T-helper 9 cell (primary cell): ENCODE measurements at regions not wholly inside any gene's neighbourhood (a gene's known extent, or its start where the extent isn't known, plus 50 kb on each side); places are given as distances from the start of the nearest gene placed in this dataset.

Experiments
- DNase-seq: peaks from one replicate; pipeline ENCODE4 v3.0.0-alpha.2; 2020

DNA sequence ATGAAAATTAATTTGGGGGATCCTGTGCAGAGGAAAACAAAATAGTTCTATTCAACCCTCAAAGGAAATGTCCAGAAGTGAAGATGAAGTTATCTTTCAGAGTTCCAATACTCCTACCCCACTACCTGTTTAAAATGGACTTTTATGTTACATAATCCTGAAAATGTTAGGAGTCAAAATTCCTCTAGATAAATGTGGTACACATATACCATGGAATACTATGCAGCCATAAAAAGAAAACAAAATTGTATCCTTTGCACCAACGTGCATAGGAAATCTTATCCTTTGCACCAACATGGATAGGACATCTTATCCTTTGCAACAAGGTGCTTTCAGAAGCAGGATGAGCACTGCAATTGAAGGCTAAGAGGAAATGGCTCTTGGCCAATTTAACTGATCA is 245.2 kb downstream of the LTN1 start:
- DNase-seq, result no peak

- DNase-seq, result no peak
Observed at GRCh38 chr21:28746166-28746565, 246.5 kb downstream of the LTN1 start.

DNA sequence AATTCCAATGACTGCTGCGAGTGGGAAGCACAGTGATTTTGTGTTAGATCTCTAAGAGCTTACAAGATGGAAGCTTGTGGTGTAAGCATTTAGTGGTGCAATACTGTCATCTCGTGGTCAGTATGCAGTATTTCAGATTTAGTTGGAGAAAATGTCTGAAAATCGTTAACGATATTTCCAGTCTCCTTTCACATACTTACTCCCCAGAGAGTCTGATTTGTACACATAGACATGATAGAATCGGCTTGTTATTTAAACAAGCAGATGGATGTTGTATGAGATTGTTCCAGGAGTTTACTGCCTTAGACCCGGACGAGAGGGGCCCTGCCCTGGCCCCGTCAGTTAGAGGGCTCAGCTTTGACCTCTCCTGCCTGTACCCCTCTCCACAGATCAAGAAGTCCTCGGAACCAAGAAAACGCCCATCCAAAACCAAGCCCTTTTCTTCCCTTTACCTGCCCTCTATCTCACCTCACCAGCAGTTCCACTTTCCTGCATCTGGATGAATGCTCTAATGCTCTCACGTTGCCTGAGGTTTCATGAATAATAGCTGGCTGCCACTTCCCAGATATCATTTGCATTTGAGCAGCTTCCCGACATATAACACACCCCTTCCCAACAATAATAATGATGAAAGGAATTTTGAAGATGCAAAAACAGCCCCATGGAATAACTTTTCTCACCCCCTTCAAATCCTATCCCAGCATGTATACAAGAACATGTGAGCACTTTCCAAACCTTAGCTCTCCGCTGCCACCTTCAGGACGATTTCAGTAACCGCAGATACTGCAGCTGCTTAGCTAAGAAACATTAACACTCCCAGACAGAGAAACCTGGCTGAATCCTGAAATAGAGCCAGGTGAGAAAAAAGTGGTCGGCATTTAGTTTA is 247.3 kb downstream of the LTN1 start:
- DNase-seq, result peak; percentile 50

- DNase-seq, result no peak
Observed at GRCh38 chr21:28743723-28744122, 249.0 kb downstream of the LTN1 start.

- DNase-seq, result no peak
Observed at GRCh38 chr21:28742527-28742926, 250.2 kb downstream of the LTN1 start.

DNA sequence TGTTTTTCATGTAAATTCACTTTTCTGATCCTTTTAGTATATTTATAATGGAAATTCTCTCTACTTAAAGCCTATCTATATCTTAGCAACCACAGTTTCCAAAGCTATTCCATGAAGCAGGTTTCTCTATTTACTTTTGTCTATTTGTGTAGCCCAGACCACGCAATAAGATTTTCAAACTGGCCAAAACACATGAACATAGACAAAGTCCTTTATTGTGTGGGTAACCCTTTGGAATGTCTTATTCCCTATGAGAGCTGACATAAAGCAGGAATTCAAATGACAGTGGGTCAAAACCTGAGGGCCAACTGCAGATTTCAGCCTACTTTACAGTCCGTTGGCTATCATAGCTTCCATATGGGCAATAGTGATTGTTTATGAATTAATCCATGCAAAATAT is 252.6 kb downstream of the LTN1 start:
- no peak for DNase-seq

- no peak for DNase-seq
Observed at GRCh38 chr21:28738882-28739281, 253.8 kb downstream of the LTN1 start.

DNA sequence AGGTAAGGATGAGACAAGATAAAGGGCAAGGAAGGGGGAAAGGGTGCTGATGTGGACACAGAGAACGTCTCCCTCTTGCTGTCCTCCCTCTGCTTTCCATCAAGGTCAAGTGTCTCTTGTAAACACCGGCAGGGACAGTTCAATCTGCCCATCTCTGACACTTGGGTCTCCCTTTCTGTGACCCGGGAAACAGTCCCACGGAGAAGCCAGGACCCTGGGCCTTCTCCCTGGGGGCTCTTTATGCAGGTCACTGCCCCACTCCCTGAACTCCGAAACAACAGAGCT is 254.3 kb downstream of the LTN1 start:
- no peak for DNase-seq

GRCh38 chr21:28737674-28738419 is 254.8 kb downstream of the LTN1 start:
- no peak for DNase-seq

DNA sequence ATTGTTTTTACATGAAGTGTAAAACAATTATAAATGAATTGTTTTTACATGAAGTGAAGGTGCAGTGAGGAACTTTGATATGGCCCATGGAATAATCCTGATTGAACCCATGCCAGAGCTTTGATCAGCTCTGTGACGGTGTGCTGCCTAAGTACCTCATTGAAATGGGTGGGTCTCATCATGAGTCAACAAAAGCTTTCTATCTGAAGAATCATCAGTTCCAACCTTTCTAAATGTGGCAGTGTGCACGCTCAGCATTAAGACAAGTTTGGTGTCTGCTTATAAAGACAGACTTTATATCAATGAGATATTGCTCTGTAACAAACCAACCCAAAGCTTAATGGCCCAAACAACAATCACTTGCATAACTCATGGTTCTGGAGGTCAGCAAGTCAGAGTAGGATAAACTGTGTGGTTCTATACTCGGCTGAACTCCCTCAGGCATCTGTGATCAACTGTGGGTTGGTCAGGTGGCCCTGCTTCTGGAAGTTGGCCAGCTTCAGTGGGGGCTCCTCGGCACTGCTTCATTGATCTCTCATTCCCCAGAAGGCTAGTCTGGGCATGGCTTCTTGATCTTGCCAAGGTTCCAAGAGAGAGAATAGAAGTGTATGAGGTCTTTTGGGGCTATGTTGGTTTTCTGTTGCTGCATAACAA is 258.0 kb downstream of the LTN1 start:
- DNase-seq, result no peak

DNA sequence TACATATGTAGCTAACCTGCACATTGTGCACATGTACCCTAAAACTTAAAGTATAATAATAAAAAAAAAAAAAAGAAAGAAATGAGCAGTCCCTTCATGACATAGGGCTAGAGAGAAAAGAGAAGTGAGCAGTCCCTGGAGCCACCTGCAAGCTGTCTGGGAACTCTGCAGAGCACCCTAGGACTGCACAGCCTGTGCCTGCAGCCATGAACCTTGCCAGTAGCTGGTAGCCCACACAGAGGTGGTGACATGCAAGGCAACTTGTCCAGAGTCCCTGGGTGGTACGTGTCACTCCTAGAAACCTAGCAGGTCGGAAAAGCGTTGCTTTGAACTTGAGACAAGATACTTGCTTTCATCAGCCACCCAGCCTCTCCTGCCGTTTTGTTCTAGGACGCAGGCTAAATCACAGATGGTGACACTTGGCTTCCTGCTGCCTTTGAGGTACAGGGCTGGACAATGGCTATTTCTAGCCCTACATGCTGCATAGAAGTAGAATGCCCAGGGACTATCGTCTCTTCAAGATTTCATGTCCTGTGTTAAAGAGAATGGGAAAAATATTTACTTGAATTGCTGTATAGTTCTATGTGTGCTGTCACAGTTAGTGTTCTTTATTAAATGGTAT is 260.9 kb downstream of the LTN1 start:
- no peak for DNase-seq

GRCh38 chr21:28729887-28730286 is 262.8 kb downstream of the LTN1 start:
- no peak for DNase-seq

DNA sequence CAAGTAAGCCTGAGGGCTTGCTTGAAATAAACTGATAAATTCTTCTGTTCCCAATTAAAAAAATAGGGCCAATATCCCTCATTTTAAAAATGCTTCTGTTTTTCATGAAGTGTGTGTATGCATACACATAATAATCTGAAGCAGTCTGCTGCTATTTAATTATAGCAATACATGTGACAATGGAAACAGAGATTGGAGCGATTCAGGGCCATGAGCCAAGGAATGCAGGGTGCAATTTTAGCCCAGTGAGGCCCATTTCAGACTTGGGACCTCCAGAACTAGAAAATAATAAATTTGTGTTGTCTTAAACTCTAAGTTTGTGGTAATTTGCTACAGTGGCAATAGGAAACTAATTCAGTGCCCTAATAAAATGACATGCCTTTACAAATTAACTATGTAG is 264.9 kb downstream of the LTN1 start:
- DNase-seq, result no peak

DNA sequence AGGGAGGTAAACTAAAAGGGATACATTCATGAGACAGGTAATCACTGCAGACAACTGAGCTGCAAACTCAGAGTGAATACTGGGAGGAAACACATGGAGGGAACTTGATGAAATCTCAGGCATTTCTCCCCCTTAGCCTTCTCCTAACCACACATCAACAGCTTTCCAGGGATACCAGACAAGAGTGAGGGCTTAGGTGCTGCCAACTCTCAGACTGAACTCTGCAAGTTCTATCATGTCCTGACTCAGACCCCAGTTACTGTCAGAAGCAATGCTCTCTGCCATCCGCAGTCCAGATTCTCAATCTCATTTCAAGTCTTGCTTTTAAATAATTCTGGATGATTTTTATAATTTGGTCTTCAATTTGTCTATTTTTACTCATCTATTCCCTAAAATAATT is 267.3 kb downstream of the LTN1 start:
- no peak for DNase-seq

- DNase-seq, result no peak
Observed at GRCh38 chr21:28723646-28724045, 269.0 kb downstream of the LTN1 start.

DNA sequence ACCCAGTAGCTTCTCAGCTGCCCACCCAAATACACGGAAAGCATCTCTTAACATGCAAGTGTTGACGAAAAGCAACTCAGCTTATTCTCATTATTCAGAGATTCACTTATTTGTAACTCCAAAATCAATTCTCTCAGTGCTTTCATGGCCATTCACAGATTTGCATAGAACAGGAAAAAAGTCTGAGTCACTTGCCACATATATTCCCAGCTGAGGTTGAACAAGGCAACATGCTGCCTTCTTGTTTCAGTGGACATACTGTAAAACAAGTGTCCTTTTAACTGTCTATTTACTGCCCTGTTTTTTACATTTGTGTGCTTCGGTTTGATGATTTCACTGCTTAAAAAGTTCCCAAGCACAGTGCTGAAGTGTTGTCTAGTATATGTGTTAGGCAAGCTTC is 273.0 kb downstream of the LTN1 start:
- no peak for DNase-seq

DNA sequence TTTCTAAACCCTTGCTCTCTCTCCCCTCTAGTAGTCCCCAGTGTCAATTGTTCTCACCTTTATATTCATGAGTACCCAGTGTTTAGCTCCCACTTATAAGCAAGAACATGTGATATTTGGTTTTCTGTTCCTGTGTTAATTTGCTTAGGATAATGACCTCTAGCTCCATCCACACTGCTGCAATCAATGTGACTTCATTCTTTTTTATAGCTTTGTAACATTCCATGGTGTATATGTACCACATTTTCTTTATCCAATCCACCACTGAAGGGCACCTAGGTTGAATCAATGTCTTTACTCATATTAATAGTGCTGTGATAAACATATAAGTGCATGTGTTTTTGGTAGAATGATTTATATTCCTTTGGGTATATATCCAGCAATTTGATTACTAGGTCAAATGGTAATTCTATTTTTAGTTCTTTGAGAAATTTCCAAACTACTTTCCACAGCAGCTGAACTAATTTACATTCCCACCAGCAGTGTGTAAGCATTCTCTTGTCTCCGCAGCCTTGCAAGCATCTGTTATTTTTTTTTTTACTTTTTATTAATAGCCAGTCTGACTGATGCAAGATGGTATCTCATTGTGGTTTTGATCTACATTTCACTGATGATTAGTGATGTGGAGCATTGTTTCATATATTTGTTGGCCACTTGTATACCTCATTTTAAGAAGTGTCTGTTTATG is 277.8 kb downstream of the LTN1 start:
- DNase-seq, result no peak

GRCh38 chr21:28712411-28712810 is 280.3 kb downstream of the LTN1 start:
- DNase-seq, result no peak

DNA sequence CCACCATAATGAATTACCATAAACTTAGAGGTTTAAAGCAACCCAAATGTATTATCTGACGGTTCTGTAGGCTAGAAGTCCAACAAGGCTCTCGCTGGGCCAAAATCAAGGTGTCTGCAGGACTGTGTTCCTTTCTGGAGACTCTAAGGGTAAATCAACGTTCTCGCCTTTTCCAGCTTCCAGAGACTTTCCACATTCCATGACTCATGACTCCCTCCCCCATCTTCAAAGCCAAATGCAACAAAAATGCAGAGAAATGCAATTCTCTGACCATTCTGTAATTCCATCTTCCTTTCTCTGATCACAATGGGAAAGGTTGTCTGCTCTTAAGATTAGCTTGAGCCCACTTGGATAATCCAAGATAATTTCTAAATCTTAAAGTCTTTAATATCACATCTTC is 287.1 kb downstream of the LTN1 start:
- DNase-seq, result no peak

GRCh38 chr21:28704746-28705145 is 287.9 kb downstream of the LTN1 start:
- no peak for DNase-seq

DNA sequence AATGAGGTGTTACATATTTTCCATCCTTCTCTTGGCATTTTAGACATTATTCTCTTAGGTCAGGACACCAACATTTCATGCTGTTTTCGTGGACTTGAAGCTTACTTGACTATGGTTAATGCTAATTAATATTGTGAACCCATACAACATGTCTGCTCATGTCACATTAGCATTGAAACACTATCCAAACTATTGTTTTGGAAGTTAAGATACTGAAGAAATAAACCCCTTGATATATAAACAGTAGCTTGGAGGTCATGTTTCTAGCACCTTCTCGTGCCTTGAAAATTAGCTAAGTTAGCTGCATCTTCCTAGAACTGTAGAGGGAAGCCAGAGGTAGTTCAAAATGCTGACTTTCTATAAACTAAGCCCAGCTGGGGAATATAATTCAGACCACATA is 288.8 kb downstream of the LTN1 start:
- DNase-seq, result no peak

- no peak for DNase-seq
Observed at GRCh38 chr21:28699596-28700259, 292.9 kb downstream of the LTN1 start.
